GM18907 (cell line): ENCODE measurements at regions not wholly inside any gene's neighbourhood (a gene's known extent, or its start where the extent isn't known, plus 50 kb on each side); places are given as distances from the start of the nearest gene placed in this dataset.

Source experiments
- ATAC-seq: cut with Tn5 transposase; IDR thresholded peaks from one replicate; pipeline ENCODE4 v1.9.1; 2021; ENCODE audit warnings: mild to moderate bottlenecking, moderate library complexity; ENCODE audit not compliant: unreplicated experiment

DNA sequence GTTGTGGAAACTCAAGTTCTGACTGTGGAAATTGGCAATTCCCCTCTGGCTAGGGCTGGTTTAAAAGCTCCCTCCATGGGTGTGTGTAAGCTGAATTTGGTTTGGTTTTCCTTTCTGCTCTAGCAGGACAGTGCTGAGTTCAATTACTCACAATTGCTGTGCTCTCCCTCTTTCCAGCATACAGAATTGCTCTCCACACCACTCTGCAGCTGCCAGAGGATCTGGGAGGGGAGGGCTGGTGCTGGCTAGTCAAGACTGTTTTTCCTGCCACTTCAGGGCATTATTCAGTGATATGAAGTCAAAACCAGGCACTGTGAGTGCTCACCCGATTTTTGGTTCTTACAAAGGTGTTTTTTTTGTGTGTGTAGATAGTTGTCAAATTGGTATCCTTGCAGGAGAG is 336.9 kb upstream of the SLC24A2 start:
- ATAC-seq, result no peak

- no peak for ATAC-seq
Observed at GRCh38 chr9:20119566-20119965, 330.7 kb upstream of the SLC24A2 start.

DNA sequence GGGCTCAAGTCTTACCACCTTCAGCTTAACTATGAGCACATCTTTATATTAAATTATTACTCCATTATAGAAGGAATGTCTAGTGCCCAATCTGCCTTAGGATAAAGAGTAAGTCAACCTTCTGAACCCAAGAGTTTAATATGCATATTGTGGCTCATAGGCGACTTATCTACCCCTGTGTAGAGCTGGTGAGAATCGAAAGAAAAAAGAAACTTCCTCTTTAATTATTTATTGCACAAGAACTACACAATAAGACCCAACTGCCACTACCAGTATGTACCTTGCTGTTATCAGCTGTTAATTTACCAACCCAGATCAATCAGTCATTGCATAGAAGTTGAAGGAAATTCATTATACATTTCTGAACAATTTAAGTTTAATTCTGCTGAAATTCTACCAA is 329.1 kb upstream of the SLC24A2 start:
- peak; percentile 49 for ATAC-seq

GRCh38 chr9:20117482-20117881 is 328.6 kb upstream of the SLC24A2 start:
- no peak for ATAC-seq

- ATAC-seq, result no peak
Observed at GRCh38 chr9:20114974-20115373, 326.1 kb upstream of the SLC24A2 start.

- ATAC-seq, result no peak
Observed at GRCh38 chr9:20112205-20112783, 323.5 kb upstream of the SLC24A2 start.

DNA sequence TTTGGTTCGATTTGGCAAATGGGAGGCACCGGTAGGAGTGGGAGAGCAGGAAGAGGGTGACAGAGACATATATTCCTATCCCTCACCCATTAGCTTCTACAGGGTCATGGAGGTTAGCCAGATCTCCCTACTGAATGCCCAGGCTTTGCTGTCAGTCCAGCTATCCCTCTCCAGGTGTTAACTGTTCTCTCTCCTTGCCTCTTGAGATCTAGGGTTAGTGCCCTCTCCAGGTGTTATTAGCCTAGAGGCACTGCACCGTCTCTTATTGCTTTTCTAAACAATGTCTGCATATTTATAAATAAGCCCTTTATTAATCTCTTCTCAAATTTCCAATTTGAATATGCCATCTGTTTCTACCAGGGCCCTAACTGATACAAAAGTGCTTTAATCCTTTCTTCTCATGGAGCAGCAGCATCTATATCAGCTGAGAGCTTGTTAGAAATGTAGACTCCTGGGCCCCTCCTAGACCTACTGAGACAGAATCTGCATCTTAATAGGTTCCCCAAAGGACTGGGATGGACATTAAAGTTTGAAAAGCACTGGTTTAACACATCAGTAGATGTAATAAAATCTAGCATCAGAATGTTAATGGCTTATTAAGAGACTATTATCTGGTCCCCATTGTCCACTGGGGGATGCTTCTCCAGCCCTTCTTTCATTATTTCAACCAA is 322.5 kb upstream of the SLC24A2 start:
- ATAC-seq, result no peak

DNA sequence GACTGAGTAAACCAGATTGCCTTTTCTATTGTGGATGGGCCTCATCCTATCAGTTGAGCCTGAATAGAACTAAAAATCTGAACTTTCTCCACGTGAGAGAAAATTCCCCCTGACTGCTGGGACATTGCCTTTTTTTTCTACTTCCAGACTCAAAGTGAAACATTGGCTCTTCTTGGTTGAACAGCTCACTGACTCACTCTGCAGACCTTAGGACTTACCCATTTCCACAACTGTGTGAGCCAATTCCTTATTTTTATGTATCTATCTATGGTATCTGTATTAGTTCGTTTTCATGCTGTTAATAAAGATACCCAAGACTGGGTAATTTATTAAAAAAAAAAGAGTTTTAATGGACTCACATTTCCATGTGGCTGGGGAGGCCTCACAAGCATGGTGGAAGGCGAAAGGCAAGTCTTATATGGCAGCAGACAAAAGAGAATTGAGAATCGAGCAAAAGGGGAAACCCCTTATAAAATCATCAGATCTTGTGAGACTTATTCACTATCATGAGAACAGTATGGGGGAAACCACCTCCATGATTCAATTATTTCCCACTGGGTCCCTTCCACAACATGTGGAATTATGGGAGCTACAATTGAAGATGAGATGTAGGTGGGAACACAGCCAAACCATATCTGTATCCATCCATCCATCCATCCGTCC is 306.7 kb upstream of the SLC24A2 start:
- no peak for ATAC-seq

- no peak for ATAC-seq
Observed at GRCh38 chr9:20092561-20092960, 303.7 kb upstream of the SLC24A2 start.

GRCh38 chr9:20087481-20087880 is 298.6 kb upstream of the SLC24A2 start:
- ATAC-seq, result no peak

- no peak for ATAC-seq
Observed at GRCh38 chr9:20085842-20086241, 297.0 kb upstream of the SLC24A2 start.

GRCh38 chr9:20084125-20084524 is 295.3 kb upstream of the SLC24A2 start:
- ATAC-seq, result no peak

DNA sequence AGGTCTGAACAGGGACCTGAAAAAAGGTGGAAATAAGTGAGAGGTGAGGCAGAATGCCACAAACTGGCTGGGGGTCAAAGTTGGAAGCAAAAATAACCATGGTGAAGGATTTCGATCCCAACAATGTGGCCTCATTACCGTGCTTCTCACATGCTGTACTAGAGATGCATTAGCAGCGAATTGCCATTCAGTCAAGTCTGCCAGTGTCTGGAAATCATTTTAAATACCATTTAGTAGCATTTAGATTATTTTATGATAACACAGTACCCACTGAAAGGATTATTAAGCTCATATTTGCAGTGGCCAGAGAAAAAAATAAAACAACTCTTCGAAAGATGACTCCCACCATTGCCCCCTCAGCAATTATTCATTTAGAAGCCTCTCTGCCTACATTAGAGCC is 294.6 kb upstream of the SLC24A2 start:
- no peak for ATAC-seq

- ATAC-seq, result no peak
Observed at GRCh38 chr9:20082831-20083230, 294.0 kb upstream of the SLC24A2 start.

DNA sequence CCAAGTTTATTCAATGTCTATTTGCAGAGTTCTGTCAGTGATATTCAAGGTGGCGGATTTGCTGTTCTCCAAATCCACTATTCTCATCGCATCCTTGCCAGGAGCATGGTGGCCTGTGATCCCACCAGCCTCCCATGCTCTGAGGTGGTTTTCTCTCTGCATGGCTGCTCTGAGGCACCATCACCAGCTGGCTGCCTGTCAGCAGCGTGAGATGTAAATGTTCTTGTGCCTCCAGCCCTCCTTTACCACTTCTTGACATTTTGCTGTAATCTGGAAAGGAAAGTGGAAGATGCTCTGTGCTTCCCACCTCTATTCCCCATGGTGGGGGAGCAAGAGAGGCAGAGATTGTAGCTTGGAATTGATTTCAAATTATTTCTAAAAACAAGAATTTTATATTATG is 293.6 kb upstream of the SLC24A2 start:
- no peak for ATAC-seq

DNA sequence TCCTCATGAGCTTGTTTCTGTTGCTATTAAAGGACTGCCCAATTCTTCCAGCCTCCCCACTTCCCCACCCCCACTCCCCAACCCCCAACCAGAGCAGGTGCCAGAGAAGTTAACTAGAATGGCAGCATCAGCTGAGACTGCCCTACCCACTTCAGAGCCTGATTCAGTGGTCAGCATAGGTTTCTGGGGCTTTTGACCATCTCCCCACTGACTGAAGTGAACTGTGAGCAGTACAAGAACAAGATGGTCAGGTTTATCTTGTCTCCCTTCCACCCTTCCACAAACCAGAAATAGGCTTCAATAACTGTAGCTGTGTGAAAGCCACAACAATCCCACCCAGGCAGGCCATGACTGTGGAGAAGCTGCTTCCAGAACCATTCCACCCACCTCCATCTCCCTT is 289.4 kb upstream of the SLC24A2 start:
- no peak for ATAC-seq

DNA sequence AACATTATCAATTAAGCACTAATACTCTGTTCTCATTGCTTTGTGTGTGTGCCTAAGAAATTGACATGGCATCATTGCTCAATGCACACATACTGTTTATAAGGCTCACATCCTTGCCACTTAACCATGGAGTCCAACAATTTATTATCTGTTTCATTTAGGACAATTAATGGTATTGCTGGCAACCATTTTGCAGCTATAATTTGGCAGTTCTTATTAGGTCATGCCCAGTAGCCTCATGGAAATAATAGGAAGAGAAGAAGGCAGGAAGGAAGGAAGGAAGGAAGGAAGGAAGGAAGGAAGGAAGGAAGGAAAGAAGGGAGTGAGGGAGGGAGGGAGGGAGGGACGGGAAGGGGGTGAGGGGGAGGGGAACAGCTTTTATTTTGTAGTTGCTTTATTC is 285.5 kb upstream of the SLC24A2 start:
- no peak for ATAC-seq

GRCh38 chr9:20070336-20070735 is 281.5 kb upstream of the SLC24A2 start:
- no peak for ATAC-seq

DNA sequence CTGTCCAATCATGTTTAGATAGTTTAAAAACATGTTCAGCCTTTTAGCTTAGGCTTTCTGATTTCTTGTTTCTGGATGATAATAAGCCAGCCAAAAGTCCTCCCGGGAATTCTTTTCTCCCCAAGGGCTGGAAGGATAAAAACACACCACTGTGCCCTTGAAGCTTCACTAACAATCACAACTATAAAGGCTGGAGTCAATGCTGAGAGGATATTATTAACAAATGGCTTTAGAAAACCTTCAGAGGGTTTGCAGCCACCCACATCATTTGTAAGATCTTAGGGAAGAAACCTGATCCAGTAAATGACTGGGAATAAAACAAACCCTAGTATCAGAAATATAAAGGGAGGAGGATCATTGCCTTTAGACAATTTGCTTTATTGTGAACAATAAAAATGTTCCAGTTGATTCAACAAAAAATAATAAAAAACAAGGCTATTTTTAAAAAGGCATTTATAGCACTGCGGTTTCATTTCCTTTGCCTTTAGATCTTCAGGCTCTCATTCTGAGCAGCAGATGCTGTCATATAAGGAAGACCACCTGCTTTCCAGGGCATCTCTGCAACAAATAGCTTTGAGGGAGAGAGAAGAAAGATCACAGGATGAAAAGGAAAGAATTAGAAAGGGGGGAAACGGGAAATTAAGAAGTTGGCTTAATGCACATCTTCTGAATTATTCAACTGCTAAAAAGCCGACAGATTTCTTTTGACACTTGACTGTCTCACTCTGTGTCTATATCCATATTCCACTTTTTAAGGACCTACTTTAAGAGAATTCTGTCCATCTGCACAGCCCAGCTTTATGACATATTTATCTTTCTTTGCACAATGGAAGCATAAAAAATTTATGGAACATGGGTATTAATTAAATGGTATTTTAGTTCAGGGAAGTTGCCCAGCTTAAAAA is 277.2 kb upstream of the SLC24A2 start:
- no peak for ATAC-seq

GRCh38 chr9:20065046-20065445 is 276.2 kb upstream of the SLC24A2 start:
- no peak for ATAC-seq

DNA sequence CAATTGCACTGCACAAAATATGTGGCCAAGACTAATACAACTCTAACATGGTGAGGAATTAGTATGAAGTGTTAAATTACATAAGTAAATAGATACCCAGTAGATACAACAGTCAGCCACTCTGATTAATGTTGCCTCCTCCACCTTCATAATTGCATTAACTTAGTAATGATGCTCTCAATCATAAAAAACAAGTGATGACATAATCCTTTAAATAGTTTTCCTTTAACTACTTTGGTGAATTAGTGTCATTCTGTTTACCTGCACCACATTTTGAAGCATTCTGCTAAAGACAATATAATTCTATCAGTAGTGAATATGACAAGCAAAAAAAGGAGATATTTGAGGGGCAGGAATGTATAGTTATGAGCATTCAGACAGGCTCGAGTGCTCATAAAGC is 265.9 kb upstream of the SLC24A2 start:
- ATAC-seq, result no peak
